Panc1 (cell line): ENCODE measurements at regions not wholly inside any gene's neighbourhood (a gene's known extent, or its start where the extent isn't known, plus 50 kb on each side); places are given as distances from the start of the nearest gene placed in this dataset.

ENCODE experiments used
- CTCF ChIP-seq: fragments of 450-650 bp; IDR thresholded peaks from 2 replicates; pipeline ENCODE4 v1.5.1; 2017; ENCODE audit warnings: mild to moderate bottlenecking
- POLR2AphosphoS5 ChIP-seq: IDR thresholded peaks from 2 replicates; pipeline ENCODE4 v1.6.1; 2012; ENCODE audit warnings: mild to moderate bottlenecking, low read depth, low read length, moderate library complexity
- REST ChIP-seq, 2 experiments: IDR thresholded peaks; 2 replicates each; pipeline ENCODE4 v1.6.1; 2011 to 2012; ENCODE audit warnings: low read depth in 2 of 2, control low read depth in 1 of 2, low read length in 1 of 2, mild to moderate bottlenecking in 1 of 2, moderate library complexity in 1 of 2; ENCODE audit not compliant: insufficient read depth in 1 of 2
- TCF7L2 ChIP-seq: IDR thresholded peaks from 2 replicates; pipeline ENCODE4 v1.6.1; 2011; ENCODE audit warnings: mild to moderate bottlenecking, low read depth, low read length, inconsistent platforms

GRCh38 chr4:71862315-71862714 is 78.4 kb upstream of the GC start:
- TF ChIP-seq TCF7L2: no peak
- TF ChIP-seq CTCF: no peak
- TF ChIP-seq REST (IDR thresholded peaks at IDR 0.05; ENCODE audit: insufficient read depth in 1 of 2, low read depth in 2 of 2, low read length in 1 of 2): no peak
- TF ChIP-seq POLR2AphosphoS5: no peak
